GM19099 (cell line): ENCODE measurements at regions not wholly inside any gene's neighbourhood (a gene's known extent, or its start where the extent isn't known, plus 50 kb on each side); places are given as distances from the start of the nearest gene placed in this dataset.

Experiments
- POLR2A ChIP-seq: IDR thresholded peaks from 3 replicates; pipeline ENCODE4 v1.6.1; 2011; ENCODE audit warnings: low read depth; ENCODE audit not compliant: insufficient read length; ENCODE audit errors: extremely low read depth

DNA sequence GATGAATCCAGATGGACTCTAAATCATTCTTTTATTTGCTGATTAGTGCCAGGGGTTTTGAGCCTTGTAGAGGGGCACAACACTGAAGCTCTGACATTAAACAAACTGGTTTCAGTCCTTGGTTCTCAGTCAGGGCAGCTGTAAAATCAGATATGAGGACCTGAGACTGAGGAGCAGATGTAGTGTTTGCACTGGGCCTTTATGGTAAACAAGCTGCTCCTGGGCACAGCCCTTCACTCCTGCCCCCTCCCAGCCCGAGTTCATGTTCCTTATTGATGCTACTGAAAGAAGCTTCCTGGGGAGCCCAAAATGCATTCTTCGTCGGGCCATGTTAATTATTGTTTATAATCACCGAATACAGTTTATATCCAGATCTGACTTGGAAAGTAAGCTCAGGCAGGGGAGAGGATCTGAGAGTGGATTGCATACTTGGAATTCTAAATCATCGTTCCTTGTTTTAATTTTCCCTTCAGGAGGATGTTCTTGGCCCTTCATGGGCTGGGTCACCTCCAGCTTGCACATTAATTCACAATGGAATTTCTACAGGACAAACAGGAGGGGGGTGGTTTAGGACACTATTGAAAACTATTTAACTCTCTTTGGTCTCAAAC lies 213.5 kb downstream of the FGF9 start:
- TF ChIP-seq POLR2A: no peak

DNA sequence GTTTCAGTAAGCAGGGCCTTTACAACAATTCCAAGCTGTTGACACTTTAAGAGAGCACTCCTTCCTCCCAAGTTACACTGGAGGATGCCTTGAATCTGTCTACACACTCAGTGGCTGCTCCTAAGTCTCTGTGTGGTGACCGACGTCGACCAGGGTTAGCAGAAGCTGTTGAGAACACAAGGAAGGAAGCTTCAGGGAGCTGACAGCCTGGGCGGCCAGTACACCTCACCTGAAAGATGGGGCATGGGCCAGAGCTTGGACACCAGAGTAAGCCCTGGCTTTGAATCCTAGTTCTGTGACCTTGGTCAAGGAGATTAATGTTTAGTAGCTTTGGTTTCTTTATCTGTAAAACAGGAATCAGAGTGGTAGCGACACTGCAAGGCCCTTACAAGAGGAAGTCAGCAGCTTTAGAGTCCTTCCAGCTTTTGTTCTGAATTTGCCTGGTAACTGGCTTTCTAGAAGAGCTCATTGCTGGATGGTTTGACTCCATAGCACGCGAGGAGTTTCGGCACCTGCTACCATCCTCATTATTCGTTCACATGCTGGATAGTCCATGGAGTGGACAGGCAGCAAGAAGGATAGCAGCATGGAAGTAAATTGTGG lies 214.2 kb downstream of the FGF9 start:
- no peak for TF ChIP-seq POLR2A

DNA sequence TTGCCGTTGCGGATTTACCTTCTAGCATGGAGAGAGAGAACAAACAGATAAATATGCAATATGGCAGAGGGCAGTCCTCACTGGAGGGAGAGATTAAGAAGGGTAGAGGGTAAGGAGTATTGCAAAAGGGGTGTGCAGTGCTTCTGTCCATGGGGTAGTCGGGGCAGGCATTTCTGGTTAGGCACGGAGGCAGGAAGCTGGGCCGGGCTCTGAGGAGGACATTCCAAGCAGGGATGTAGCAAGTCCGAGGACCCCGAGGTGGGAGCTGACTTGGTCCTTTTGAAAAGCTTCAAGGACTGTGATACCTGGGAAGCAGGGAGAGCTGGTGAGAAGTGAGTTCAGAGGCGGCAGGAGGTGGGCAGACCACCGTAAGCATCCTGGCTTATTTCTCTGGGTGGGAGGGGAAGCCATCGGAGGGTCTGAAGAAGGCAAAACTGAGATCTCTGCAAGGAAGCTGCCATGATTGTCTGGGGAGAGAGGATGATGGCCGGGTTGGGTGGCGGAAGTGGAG lies 214.9 kb downstream of the FGF9 start:
- TF ChIP-seq POLR2A: no peak

DNA sequence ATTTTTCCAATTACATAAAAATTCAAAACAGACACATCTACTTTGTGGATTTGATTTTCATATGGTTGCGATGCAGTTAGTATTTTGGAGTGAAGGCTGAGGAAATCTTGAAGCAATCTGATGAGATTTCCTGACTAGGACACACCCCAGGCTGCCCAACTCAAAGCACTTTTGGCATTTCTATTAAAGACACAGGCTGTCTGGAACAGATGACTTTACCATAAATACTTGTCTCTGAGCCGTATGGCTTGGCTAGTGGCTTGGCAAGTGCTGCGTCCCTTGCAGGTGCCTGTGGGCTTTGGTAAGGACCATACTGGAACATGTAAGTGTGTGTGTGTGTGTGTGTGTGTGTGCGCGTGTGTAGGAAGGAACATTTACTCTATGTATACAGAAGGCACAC lies 218.8 kb downstream of the FGF9 start:
- no peak for TF ChIP-seq POLR2A

DNA sequence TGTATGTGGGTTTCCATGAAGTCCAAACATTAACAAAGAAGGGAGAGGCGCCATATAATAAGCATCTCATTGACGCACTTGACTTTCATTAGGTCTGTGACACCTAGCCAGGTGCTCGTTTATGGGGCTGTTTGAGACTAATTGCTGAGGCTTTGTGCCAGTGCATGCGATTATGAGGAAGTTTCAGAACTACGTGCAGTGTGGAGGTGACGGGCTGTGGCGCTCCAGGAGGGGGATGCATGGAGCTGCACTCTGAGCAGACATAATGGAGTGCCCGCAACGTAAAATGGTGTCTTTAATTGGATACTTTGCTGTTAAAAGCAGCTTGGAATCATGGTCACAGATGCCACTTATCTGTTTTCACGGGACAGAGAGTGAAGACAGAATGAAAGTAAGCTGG lies 223.2 kb downstream of the FGF9 start:
- no peak for TF ChIP-seq POLR2A

DNA sequence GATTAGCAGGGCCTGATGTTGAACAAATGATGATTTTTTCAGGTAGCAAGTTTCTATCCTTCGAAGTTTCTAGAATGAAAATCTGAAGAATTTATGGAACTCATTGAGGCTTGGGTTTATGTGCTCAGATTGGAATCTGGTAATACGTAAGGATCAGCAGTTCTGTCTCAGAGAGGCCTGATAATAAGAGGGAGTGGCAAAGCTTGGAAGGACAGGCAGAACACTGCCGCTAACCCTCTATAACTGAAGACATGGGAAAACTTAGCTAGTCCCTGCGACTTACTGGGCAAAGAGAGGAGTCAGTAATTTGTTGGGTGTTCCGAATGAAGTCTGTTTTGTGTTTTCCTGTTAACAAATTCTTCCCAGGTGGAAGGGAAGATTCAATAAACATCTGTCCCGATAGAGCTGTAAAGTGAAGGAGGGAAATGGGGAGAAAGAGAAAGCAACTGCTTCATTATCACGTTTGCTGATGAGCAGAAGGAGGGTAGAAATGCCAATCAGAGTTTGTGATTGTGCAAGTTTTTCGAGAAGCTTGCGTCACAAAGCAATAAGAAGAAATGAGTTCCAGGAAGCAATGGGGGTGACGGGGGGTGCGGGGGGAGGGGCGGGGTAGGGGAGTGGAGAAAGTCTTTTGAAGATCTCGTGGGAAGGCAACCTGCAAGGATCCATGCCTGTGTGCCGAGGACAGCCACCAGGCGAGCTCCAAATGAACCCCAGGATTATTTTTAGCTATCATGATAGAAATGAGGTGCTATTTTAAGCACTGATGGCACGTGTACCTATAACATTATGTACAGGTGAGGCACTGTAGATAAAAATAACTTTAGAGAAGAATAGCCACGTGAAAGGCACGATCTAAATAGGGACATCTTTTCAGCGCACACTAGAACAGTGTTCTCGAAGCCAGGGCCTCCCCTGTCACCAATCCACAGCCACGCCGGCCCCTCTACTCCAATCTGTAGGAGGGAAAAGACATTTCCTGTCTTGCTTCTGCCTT lies 224.1 kb downstream of the FGF9 start:
- TF ChIP-seq POLR2A: no peak

DNA sequence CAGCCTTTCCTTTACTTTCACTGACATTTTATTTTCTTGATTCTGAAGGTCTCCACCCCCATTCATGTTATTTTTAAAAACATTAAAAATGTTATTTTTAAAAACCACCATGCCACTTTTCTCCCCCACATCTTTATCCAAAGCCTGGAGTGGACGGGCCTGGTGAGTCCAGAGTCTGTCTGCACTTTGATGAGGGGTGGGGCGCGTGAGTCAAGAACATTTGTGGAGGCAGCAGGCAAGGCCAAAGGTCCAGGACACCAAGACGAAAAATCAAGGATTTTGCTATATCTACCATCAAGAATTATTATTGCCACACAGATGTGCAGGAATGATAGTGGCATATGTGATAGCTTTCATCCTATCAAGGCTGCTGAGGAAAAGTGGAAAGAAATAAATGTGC lies 224.9 kb downstream of the FGF9 start:
- no peak for TF ChIP-seq POLR2A

DNA sequence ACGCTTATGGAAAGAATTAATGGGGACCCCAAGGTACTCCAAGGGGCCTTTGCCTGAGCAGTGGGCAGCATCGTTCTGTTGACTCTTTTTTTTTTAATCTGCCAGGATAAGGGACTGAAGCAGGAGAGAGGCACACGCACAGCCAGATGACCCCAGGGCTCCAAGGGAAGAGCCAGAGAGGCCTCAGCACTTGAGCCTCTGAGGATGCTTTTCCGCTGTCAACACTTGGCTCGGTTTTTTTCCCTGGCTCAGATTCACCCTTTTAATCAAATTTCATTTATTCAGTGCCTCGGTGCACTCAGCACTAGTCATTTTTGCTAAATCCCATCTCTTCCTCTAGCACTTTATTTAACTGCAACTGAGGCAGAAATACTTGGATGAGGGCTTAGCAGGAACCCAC lies 226.3 kb downstream of the FGF9 start:
- TF ChIP-seq POLR2A: no peak

DNA sequence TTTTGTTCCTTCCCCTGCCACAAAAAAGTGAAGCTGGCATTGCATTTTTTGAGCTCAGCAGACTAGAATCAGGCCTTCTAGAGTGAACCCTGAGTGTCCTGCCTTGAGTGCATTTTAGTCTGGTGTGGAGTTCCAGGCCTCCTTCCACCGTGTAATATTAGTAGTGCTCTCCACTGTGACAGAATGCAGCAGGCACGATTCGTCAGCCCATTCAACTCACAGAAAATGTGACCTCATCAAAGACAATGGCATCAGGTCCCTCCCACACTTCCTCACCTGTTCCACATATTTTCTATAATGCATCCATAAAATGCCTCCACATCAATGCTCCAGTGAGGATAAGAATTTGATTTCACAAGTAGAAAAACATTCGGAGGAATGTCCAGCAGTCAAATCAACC lies 227.6 kb downstream of the FGF9 start:
- no peak for TF ChIP-seq POLR2A

DNA sequence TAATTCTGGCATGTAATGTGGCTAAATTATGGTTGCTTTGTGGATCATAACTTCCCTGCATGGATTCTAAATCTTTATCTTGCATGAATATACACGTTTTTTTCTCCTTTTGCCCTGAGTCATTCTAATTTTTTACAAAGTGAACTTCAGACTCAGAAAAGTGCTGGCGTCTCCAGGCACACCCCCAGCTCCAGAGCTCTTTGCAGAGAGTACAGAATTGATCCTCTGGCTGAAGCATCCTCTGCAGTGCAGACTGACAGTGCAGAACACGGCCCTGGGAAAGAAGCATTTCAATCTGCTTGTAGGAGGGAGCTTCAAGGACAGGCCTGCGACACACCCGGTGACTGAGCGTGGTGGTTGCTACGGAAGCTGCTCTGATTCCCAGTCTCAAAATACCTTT lies 228.1 kb downstream of the FGF9 start:
- no peak for TF ChIP-seq POLR2A

DNA sequence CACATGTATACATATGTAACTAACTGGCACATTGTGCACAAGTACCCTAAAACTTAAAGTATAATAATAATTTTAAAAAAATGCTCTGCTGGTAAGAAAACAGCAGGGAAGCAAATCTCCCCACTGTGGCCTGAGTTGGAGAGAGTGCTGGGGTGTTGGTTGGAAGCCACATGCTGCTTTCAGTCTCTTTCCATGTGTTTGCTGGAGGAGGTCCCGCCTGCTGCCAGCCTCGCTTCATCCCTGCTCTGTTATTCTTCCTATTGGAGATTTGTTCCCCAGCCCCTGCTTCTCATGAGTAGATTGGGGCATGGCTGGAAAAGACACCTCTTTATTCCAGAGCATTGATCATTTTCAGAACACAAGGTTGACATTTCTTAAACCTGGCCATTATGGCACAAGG lies 230.5 kb downstream of the FGF9 start:
- TF ChIP-seq POLR2A: no peak

DNA sequence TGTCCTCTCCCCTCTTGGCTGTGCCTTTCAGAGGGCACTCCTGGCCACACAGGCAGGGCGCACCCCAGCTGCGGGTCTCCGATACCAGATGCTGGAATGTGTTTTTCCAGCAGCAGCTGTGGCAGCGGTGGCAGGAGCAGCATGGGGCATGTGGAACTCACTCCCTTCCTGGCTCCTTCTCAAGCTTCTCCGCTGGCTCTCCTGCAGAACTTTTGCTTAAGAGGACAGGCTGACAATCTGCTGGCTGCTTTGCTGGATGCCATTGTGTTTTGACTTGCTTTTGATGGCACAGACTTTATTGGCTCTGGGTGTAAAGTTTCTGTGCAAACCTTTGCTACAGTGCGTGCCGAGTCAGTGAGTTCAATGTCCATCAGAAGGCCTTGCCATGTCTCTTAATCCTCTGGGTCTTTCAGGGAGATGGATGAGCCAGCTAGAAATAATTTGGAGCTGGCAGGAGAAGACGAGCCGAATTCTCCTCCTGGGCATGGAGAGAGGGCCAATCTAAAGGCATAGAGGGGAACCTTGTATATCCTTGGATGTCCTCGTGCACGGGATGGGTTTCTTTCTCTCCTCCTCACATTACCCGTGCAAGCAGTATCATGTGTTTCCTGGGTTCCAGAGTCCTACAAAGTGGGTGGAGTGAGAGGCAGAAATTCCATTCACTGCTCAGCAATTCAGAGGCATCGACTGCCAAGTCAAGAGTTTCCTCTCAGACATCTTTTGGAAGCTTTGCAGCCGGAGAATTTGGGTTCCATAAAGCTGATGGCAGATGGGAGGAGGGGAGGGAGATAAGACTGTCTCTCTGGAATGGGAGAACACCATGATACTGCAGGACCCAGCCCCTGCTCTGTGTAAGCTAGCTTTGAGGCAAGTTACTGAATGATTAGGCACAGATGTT lies 231.2 kb downstream of the FGF9 start:
- TF ChIP-seq POLR2A: no peak

DNA sequence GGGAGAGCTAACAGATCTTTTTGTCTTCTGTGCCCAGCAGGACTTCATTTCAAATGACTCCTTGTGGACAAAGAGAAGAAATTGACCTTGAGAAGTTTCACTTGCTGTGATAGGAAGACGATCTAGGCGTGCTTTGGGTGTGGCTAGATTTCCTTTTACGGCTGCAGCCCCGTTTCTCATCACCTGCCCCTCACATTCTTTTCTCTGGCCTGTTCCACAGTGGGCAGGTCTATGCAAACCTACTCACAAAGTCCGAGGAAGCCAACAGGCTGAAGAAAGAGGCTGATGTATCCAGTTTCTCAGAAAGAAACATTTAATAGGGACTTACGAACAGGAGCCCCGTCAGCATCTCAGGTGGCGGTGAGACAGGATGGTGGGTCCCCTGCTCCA lies 231.8 kb downstream of the FGF9 start:
- TF ChIP-seq POLR2A: no peak

DNA sequence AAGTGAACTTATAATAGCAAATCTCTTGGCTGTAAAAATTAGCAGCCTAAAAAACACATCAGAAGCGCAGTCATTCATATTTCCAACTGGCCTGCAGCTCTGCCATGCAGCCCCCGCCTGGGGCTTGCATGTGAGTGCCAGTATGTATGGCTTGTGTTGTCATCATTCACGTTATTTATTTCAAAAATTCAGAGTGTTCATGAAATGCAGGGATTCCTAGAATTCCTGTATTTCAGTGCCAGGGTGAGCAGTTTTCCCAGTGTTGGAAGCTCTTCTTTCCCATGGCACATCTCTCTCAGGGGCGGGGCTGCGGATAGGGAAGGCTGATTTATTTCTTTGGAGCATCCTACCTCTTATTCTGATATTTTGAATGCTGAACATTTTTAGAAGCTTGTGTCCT lies 234.6 kb downstream of the FGF9 start:
- no peak for TF ChIP-seq POLR2A

DNA sequence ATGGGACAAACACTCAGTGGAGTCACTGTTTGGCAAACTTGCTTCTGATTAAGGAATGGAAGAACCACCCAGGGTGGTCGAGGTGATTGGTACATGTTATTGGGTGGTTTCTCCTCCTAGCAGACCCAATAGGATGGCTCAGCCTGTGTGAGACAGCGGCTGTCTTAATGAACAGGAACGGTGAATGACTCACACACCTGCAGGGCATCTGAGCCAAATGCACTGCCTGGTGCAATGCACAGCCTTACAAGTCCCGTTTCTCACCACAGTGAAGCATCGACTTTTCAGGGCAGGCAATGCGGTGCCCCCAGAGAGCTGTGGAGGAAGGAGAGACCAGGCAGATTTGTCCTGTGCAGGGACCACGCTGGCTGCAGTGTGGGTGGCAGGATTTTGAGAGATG lies 238.5 kb downstream of the FGF9 start:
- TF ChIP-seq POLR2A: no peak
